GM12878 (cell line): ENCODE measurements at regions not wholly inside any gene's neighbourhood (a gene's known extent, or its start where the extent isn't known, plus 50 kb on each side); places are given as distances from the start of the nearest gene placed in this dataset.

ENCODE experiments used
- ATAC-seq: fragments of 200-7000 bp; cut with Tn5 transposase; 3 replicates; pipeline ENCODE4 v1.9.1; 2020; ENCODE audit warnings: mild to moderate bottlenecking, moderate library complexity
- BruUV-seq: library from RNA; stranded (reverse); fragments of 400-500 nt; replicated peaks from 2 replicates; lab custom pipeline; 2021; lab: Mats Ljungman, UMichigan
- CTCF ChIA-PET: fragments of 300-600 bp; sonication (Branson Sonifier 250); formaldehyde crosslinking; extraction: SDS; loops from one replicate; lab custom pipeline; 2021; ENCODE audit warnings: inconsistent platforms; lab: Yijun Ruan, JAX
- POLR2A ChIA-PET: fragments of 350-600 bp; formaldehyde crosslinking; extraction: SDS; loops from one replicate; lab custom pipeline; 2021; ENCODE audit warnings: inconsistent platforms; lab: Charles Lee
- RAD21 ChIA-PET: fragments of 300-600 bp; sonication (Branson Sonifier 250); formaldehyde crosslinking; loops from one replicate; lab custom pipeline; 2023; ENCODE audit warnings: antibody characterized with exemption; ENCODE audit not compliant: unreplicated experiment; lab: Charles Lee
- SMC1A ChIA-PET: fragments of 300-600 bp; sonication (Branson Sonifier 250); formaldehyde crosslinking; loops from one replicate; lab custom pipeline; 2023; ENCODE audit not compliant: unreplicated experiment, uncharacterized antibody; lab: Charles Lee
- DNase-seq: peaks from one replicate; pipeline ENCODE4 v3.0.0-alpha.2; 2011; ENCODE audit warnings: low read depth, low spot score
- FAIRE-seq: peaks from 3 replicates; lab custom pipeline; 2011; peaks lifted over from hg19 to GRCh38; lab: Jason Lieb, UNC
- H2AFZ ChIP-seq: 2 replicates; pipeline ENCODE4 v1.6.0; 2011; ENCODE audit warnings: low read depth, low read length, control low read depth; ENCODE audit not compliant: control insufficient read depth
- H3K27ac ChIP-seq: 2 replicates; pipeline ENCODE4 v1.5.1; 2011; ENCODE audit warnings: control low read depth; ENCODE audit not compliant: control insufficient read depth, insufficient read depth
- H3K27me3 ChIP-seq, 2 experiments: replicated peaks in 1 of 2; 2 replicates each; pipeline versions ENCODE4 v1.6.0 to v1.6.1; 2011; ENCODE audit warnings: low read length in 1 of 2; ENCODE audit not compliant: control insufficient read depth in 2 of 2, insufficient read depth in 2 of 2
- H3K36me3 ChIP-seq, 2 experiments: 2 replicates each; pipeline ENCODE4 v1.5.1; 2011; ENCODE audit warnings: low read length in 1 of 2; ENCODE audit not compliant: control insufficient read depth in 2 of 2, insufficient read depth in 2 of 2
- H3K4me1 ChIP-seq: 2 replicates; pipeline ENCODE4 v1.6.1; 2011; ENCODE audit warnings: mild to moderate bottlenecking, low read length, moderate library complexity, mixed read lengths; ENCODE audit not compliant: control insufficient read depth, insufficient read depth
- H3K4me2 ChIP-seq: 2 replicates; pipeline ENCODE4 v1.6.0; 2011; ENCODE audit warnings: control low read depth; ENCODE audit not compliant: control insufficient read depth, insufficient read depth
- H3K4me3 ChIP-seq: fragments of 200-600 bp; sonication (generic); 2 replicates; pipeline ENCODE4 v1.5.1; 2016
- H3K79me2 ChIP-seq: 2 replicates; pipeline ENCODE4 v1.6.0; 2011; ENCODE audit warnings: low read length; ENCODE audit not compliant: control insufficient read depth, insufficient read depth
- H3K9ac ChIP-seq: 2 replicates; pipeline ENCODE4 v1.8.0; 2011; ENCODE audit warnings: low read length, control low read depth, mixed read lengths; ENCODE audit not compliant: control insufficient read depth, insufficient read depth
- H3K9me3 ChIP-seq: replicated peaks from 3 replicates; pipeline ENCODE4 v1.5.1; 2011; ENCODE audit warnings: mild to moderate bottlenecking, low read length; ENCODE audit not compliant: control insufficient read depth, insufficient read depth
- H4K20me1 ChIP-seq: 2 replicates; pipeline ENCODE4 v1.6.0; 2011; ENCODE audit not compliant: control insufficient read depth, insufficient read depth
- CHD2 ChIP-seq: IDR thresholded peaks from 2 replicates; pipeline ENCODE4 v1.6.1; 2011; ENCODE audit warnings: low read depth, low read length, improper control_type of control experiment, borderline replicate concordance
- HCFC1 ChIP-seq: fragments of 150-350 bp; IDR thresholded peaks from 2 replicates; pipeline ENCODE4 v1.6.1; 2014; ENCODE audit warnings: low read length
- HDAC6 ChIP-seq: fragments of 200-600 bp; sonication (generic); IDR thresholded peaks from one replicate; pipeline ENCODE4 v1.8.0; 2017; ENCODE audit warnings: antibody characterized with exemption; ENCODE audit not compliant: unreplicated experiment
- IKZF2 ChIP-seq, 2 experiments: fragments of 450-650 bp; IDR thresholded peaks; 2 replicates each; pipeline ENCODE4 v1.6.1; 2017; ENCODE audit warnings: mild to moderate bottlenecking in 2 of 2, moderate library complexity in 2 of 2
- IRF4 ChIP-seq: IDR thresholded peaks from 2 replicates; pipeline ENCODE4 v1.6.1; 2011; ENCODE audit warnings: low read depth, low read length
- NFXL1 ChIP-seq: fragments of 450-650 bp; IDR thresholded peaks from 2 replicates; pipeline ENCODE4 v1.6.1; 2017; ENCODE audit warnings: antibody characterized with exemption, mild to moderate bottlenecking, borderline replicate concordance
- NR2C2 ChIP-seq: IDR thresholded peaks from 2 replicates; pipeline ENCODE4 v1.6.1; 2011; ENCODE audit warnings: borderline replicate concordance, low read depth; ENCODE audit not compliant: control insufficient read depth, insufficient read length
- RAD51 ChIP-seq: fragments of 450-650 bp; IDR thresholded peaks from 2 replicates; pipeline ENCODE4 v1.6.1; 2016; ENCODE audit warnings: moderate library complexity, mild to moderate bottlenecking, inconsistent platforms
- RBBP5 ChIP-seq: fragments of 200-600 bp; sonication (generic); conservative IDR thresholded peaks from 2 replicates; pipeline ENCODE4 v1.6.1; 2016
- SIN3A ChIP-seq: IDR thresholded peaks from 2 replicates; pipeline ENCODE4 v1.6.1; 2012; ENCODE audit warnings: low read depth, low read length, improper control_type of control experiment
- YBX1 ChIP-seq: fragments of 450-650 bp; IDR thresholded peaks from 2 replicates; pipeline ENCODE4 v1.6.1; 2016; ENCODE audit warnings: antibody characterized with exemption
- ZBTB11 ChIP-seq: fragments of 450-650 bp; formaldehyde crosslinking; IDR thresholded peaks from 2 replicates; pipeline ENCODE4 v1.5.0; 2022; ENCODE audit warnings: mild to moderate bottlenecking, missing genetic modification characterization
- ZNF592 ChIP-seq: fragments of 450-650 bp; IDR thresholded peaks from 2 replicates; pipeline ENCODE4 v1.6.1; 2017; ENCODE audit warnings: mild to moderate bottlenecking, moderate library complexity
- ZZZ3 ChIP-seq: IDR thresholded peaks from 2 replicates; pipeline ENCODE4 v1.6.1; 2011; ENCODE audit warnings: low read depth; ENCODE audit not compliant: control insufficient read depth, insufficient read length
- WGBS: methylation state at CpG from one replicate; pipeline ENCODE4 v1.1.6; 2016; ENCODE audit warnings: low lambda C conversion rate; ENCODE audit not compliant: insufficient replicate concordance, insufficient coverage; ENCODE audit errors: missing lambda C conversion rate; 5-methylcytosine and 5-hydroxymethylcytosine counted together
- in situ Hi-C: fragments of 300-500 bp; cut with MboI; formaldehyde crosslinking; loops from 9 replicates; pipeline ENCODE4 v1.14.3; 2018; ENCODE audit warnings: mixed read lengths
- intact Hi-C: fragments of 100-400 bp; cut with micrococcal nuclease; formaldehyde crosslinking; loops from one replicate; pipeline ENCODE4 v1.14.2; 2022; ENCODE audit not compliant: unreplicated experiment

GRCh38 chr18:3350566-3351527 is 88.9 kb downstream of the MYL12B start:
- no peaks in the 10 kb centered on the region for H4K20me1 ChIP-seq
- H3K4me1 ChIP-seq, result no peaks in the 10 kb centered on the region
- ChIA-PET POLR2A (no interaction called here), SMC1A (no interaction called here), CTCF (no interaction called here), RAD21 (no interaction called here)
- no TSS peak for BruUV-seq
- intact Hi-C loops (no loop called here), in situ Hi-C loops (no loop called here)
- no peaks in the 10 kb centered on the region for H3K36me3 ChIP-seq
- no peak for FAIRE-seq
- H3K27me3 ChIP-seq, result no peaks in the 10 kb centered on the region; a peak in 1 of 4 replicates
- ATAC-seq, result no peak
- H3K4me3 ChIP-seq, result no peak overlapping the region
- no peak overlapping the region for H3K9ac ChIP-seq
- no peaks in the 10 kb centered on the region for H3K79me2 ChIP-seq
- H3K9me3 ChIP-seq, result no peaks in the 10 kb centered on the region
- WGBS, result 27% methylated on average over 11 of the region's 11 CpGs
- no peak overlapping the region for H3K4me2 ChIP-seq
- H2AFZ ChIP-seq, result no peak overlapping the region
- no peak for DNase-seq
- no peak overlapping the region for H3K27ac ChIP-seq
- TF ChIP-seq RBBP5 (no peak), IKZF2 (IDR thresholded peaks at IDR 0.05) (no peak), NR2C2 (no peak), CHD2 (no peak), ZNF592 (no peak), IRF4 (no peak), ZBTB11 (CRISPR knock-in tag) (no peak), NFXL1 (no peak), YBX1 (no peak), RAD51 (no peak), HCFC1 (no peak), ZZZ3 (no peak), SIN3A (no peak), HDAC6 (no peak)
